ENCODE measurements at regions not wholly inside any gene's neighbourhood (a gene's known extent, or its start where the extent isn't known, plus 50 kb on each side); places are given as distances from the start of the nearest gene placed in this dataset.

DNA sequence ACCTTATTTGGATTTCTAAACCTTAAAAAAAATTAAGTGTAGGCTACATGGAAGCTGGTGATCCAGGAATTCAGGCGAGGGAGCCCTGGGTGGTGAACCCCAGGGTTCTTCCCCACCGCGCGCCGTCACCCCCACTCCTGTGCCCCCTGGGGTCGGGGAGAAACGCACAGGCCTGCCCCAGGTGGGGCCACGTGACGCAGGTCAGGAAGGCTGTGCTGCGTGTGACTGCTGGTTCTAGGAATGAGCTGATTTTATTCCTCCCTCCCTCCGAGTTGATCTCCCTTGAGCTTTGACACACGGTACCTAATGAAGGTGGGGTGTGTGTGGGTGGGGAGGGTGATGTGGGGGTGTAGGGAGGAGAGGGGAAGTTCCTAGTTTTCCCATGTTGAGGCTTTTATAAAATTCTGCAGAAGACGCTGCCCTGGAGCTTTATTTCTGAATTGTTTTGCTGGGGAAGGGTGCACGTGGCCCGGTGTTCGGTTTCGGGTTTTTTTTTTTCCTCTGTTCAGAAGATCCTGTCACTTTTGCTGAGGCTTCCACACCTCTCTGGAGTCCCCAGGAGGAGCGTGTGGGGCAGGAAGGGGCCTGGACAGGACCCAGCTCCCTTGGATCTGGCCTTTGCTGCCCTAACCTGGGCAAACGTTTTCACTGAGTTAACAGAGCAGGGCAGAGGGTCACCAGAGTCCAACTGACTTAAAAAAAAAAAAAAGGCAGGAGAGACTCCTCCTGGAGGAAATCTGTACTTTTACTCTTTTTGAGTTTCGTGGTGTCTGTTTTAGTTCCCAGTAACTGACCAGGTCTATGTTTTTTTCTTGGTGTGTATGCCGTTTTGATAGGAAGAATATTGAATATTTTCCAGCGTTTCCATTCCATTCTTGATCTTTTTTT is 55.8 kb upstream of the GSE1 start:
- peak; percentile 60 for DNase-seq (ENCODE audit: low spot score)

DNA sequence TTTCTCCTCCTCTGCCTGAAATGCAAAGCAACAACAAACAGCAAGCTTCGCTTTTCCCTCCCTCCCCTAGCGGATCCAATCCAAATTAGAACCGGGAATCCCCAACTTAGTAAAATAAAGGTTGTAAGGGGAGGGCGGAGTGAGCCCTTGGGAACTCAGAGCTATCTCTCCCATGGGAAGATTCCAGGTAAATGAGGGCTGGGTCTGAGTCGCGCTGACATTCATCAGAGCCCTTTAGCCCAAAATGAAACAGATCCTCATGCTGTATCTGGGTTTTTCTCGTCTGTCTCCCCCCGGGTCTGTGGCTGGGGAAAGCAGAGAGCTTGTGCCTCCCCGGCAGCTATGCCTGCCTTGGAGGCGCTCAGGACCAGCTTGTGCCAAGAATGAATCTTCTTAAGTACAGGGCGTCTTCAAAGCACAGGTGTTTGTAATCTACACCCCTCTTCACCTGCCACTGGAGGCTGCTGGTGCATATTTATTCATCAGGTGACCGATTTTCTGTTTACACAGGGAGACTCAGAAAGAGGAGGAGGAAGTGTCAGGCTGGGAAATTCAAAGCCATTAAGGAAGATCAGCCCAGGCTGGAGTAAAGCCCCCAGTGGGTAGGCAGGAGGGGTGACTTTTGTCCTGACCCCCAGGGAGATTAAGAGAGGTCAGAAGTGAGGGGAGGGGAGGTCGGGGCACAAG is 55.0 kb upstream of the GSE1 start:
- DNase-seq (ENCODE audit: low spot score) = peak; percentile 46

DNA sequence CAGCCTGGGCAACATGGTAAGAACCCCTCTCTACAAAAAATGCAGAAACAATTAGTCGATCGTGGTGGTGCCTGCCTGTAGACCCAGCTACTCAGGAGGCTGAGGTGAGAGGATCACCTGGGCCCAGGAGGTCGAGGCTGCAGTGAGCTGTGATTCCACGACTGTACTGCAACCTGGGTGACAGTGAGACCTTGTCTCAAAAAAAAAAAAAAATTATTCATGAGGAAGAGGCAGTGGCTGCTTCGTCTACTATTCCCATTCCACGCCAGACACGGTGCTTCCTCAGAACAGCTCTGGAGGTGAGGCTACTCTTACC is 52.2 kb upstream of the GSE1 start:
- DNase-seq (ENCODE audit: low spot score) = no peak

DNA sequence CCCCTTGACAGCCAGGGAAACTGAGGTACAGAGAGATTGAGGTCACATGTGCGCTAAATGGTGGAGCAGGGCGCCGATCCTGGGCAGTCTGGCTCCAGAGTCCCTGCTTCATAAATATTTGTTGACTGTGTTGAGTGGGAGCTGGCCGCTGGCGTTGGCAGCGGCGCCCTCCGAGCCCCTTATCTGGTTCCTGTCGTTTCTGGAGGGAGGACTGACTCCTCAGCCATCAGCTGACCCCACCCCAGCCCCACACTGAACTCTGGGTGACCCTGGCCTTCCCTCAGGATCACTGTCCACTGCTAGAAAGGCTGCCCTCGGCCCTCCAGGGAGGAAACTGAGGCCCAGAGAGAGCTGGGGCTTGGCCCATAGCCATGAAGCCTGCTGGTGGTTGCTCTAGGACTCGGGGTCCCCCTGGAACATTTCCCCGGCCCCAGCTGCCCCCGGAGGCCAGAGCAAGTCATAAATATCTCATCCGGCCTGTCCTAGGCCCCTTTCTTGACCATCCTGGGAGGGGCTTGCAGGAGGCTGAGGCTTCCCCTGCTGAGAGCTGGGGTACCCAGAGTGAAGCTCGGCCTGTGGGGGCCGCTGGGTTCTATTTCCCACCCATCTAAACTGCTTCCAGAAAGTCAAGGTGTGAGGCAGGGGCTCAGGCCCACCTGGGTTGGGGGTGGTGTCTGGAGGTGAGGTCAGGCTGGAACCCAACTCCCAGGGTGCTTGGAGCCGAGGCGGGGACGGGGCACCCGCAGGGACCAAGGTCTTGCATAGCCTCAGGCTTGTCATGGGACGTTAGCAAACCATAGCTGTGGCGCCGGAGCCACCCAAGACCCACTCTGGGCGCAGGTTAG is 51.7 kb upstream of the GSE1 start:
- no peak for DNase-seq (ENCODE audit: low spot score)

DNA sequence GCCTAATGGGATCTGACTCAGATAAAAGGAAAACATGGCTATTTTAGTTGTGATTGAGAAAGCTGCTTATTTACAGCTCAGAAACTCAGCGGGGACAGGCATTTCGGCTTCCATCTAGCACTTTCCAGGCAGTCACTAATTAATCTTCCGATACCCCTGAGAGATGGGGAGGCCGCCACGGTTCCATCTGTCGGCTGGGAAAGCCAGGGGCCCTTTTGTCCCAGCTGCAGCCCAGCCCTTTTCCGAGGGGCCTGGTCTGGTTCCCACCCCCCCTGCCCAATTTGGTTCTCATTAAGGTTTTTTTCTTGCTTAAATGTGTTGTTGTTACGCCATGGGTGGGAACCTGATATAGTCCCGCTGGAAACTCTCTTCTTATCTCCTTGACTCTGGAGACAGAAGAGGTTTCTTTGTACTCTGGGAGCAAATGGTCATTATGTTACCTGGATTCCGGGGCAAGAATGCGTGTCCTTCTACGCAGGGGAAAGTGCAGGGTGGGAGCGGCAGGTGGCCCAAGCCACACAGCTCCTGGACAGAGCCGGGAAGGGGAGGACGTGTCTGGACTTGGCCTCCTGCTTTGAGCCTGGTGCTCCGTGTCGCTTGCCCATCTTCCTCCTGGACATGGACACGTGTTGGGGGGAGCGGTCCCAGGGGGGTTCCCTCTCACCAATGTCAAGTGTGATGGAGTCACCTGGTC is 50.9 kb upstream of the GSE1 start:
- no peak for DNase-seq (ENCODE audit: low spot score)

DNA sequence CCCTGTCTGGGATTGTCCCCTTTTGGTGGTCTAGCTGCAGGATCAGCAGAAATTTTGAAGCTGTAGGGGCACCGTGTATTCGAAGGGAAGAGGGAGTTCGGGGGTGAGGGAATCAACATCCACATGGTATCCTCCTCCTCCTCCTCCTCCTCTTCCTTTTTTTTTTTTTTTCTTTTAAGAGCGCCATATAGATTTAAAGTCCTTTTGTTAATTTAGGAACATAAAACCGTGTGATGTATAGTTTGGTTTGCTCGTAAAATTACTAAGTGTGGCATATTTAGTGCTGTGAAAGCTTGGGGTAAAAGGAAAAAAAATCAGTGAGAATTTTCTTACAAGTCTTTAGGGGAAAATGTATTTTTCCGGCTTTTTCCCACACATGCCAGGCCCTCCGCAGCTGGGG is 50.1 kb upstream of the GSE1 start:
- DNase-seq (ENCODE audit: low spot score) = no peak
